Right lung (tissue), 2 donors: ENCODE measurements at regions not wholly inside any gene's neighbourhood (a gene's known extent, or its start where the extent isn't known, plus 50 kb on each side); places are given as distances from the start of the nearest gene placed in this dataset.
A peak's percentile ranks its signal among the peaks of the same experiment; 100 is the strongest.

Experiments used
- DNase-seq, 2 donors: peaks; one replicate each; pipeline ENCODE4 v3.0.0-alpha.2; 2013

DNA sequence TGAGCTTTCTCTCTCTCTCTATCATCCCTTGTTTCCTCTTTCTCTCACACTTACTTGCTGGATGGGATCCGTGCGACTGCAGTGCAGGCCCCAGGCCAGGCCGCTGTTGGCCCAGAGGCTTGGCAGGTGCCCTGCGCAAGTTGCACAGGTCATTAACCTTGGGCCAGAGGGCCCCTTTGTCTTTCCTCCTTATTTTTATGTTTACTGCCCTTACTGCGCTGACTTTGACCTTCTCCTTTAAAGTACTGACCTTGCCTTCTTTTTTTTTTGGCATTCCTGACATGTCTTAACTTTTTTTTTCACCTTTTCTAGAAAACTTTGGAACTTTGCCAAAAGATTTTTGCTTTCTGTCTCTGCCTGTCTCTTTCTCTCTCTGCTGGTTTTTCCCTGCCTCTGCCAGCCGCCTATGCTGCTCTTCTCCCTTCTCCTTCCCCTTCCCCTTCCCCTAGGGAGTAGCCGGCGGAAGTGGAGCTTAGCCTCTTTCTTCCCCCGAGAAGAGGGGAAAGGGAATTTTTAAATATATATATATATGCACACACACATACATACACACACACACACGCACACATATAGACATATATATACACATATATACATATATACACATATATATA lies 59.6 kb upstream of the CDH4 start:
- DNase-seq, result peak; percentile 4 to 5

DNA sequence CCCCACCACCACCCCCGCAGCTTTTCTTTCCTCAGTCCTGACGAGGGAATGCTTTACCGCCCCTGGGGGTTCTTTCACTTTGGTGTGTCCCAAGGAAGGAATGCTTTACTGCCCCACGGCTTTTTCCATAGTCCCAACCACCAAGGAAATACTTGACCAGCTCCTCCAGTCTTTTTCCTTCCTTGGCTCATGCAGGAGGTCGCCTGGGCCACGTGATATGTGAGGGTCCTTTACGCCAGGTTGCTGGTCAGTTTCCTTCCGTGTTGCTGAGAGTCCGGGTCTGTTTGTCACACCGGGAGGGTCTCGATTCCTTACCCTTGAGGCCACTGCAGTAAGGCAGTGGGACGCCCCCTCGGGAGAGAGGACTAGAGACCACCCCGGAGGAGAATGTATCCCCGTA lies 58.9 kb upstream of the CDH4 start:
- no peak for DNase-seq
